ENCODE measurements at regions not wholly inside any gene's neighbourhood (a gene's known extent, or its start where the extent isn't known, plus 50 kb on each side); places are given as distances from the start of the nearest gene placed in this dataset.

- no peak for DNase-seq
These were observed 209.9 kb downstream of the COL4A1 start for GRCh38 chr13:110097013-110097412.

GRCh38 chr13:110092831-110093247 is 214.1 kb downstream of the COL4A1 start:
- no peak for DNase-seq

GRCh38 chr13:110089815-110090214 is 217.1 kb downstream of the COL4A1 start:
- no peak for DNase-seq

GRCh38 chr13:110089100-110089499 is 217.9 kb downstream of the COL4A1 start:
- DNase-seq: no peak

- DNase-seq: no peak
These were observed 233.0 kb downstream of the COL4A1 start for GRCh38 chr13:110073982-110074381.

- DNase-seq: peak; percentile 85
These were observed 236.3 kb downstream of the COL4A1 start for GRCh38 chr13:110070511-110071120.

- DNase-seq: no peak
These were observed 236.9 kb downstream of the COL4A1 start for GRCh38 chr13:110070046-110070445.

GRCh38 chr13:110068176-110068473 is 238.8 kb downstream of the COL4A1 start:
- no peak for DNase-seq

- DNase-seq: no peak
These were observed 239.4 kb downstream of the COL4A1 start for GRCh38 chr13:110067355-110068175.

GRCh38 chr13:110065780-110066179 is 241.2 kb downstream of the COL4A1 start:
- no peak for DNase-seq

GRCh38 chr13:110063490-110064421 is 243.2 kb downstream of the COL4A1 start:
- DNase-seq: no peak

- DNase-seq: no peak
These were observed 244.0 kb downstream of the COL4A1 start for GRCh38 chr13:110062777-110063442.

GRCh38 chr13:110062077-110062776 is 244.7 kb downstream of the COL4A1 start:
- DNase-seq: no peak

GRCh38 chr13:110061270-110061669 is 245.7 kb downstream of the COL4A1 start:
- no peak for DNase-seq

- no peak for DNase-seq
These were observed 249.9 kb downstream of the COL4A1 start for GRCh38 chr13:110057052-110057451.

GRCh38 chr13:110056640-110057039 is 250.3 kb downstream of the COL4A1 start:
- no peak for DNase-seq

- peak; percentile 62 for DNase-seq
These were observed 251.9 kb downstream of the COL4A1 start for GRCh38 chr13:110055089-110055488.

GRCh38 chr13:110054041-110054440 is 252.9 kb downstream of the COL4A1 start:
- DNase-seq: no peak

GRCh38 chr13:110047496-110047895 is 259.5 kb downstream of the COL4A1 start:
- DNase-seq: peak; percentile 58

GRCh38 chr13:110046811-110047210 is 260.1 kb downstream of the COL4A1 start:
- no peak for DNase-seq

GRCh38 chr13:110045919-110046318 is 259.5 kb upstream of the IRS2 start:
- DNase-seq: no peak

- DNase-seq: no peak
These were observed 258.8 kb upstream of the IRS2 start for GRCh38 chr13:110045202-110045601.

Data from fibroblast of skin of abdomen (primary cell).